DOHH2 (cell line): ENCODE measurements at regions not wholly inside any gene's neighbourhood (a gene's known extent, or its start where the extent isn't known, plus 50 kb on each side); places are given as distances from the start of the nearest gene placed in this dataset.

Experiments
- CTCF ChIP-seq: fragments of 200-600 bp; sonication (generic); IDR thresholded peaks from one replicate; pipeline ENCODE4 v1.5.1; 2014; ENCODE audit warnings: antibody characterized with exemption, mild to moderate bottlenecking, low read depth, low read length; ENCODE audit not compliant: poor library complexity, severe bottlenecking
- EZH2phosphoT487 ChIP-seq: fragments of 200-600 bp; sonication (generic); IDR thresholded peaks from 2 replicates; pipeline ENCODE4 v1.6.1; 2017; ENCODE audit warnings: borderline replicate concordance, mild to moderate bottlenecking, antibody characterized with exemption, low read length, moderate library complexity, mixed read lengths

DNA sequence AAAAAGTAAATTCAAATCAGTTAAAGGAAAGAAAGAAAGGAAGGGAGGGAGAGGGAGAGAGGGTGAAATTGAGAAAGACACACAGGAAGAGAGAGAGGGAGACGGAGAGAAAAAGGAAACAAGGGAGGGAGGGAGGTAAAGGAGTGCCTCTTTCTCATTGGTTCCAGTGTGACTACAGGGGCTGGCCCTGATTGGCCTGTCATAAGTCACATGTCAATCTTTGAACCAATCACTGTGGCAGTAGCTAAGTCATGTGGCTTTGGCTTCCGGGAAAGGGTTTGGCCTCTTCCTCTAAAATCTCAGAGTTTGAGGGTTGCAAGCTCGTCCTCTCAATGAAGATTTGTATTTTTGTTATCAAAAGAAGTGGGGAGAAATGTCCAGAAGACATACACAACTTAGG, 150.2 kb downstream of the RAB11FIP2 start:
- TF ChIP-seq CTCF (no peak), EZH2phosphoT487 (no peak)
